ENCODE measurements at regions not wholly inside any gene's neighbourhood (a gene's known extent, or its start where the extent isn't known, plus 50 kb on each side); places are given as distances from the start of the nearest gene placed in this dataset.

- DNase-seq, result no peak
- H3K27me3 ChIP-seq (ENCODE audit: control insufficient read depth in 3 of 3, insufficient read depth in 3 of 3, low read length in 2 of 3), result no peaks in the 10 kb centered on the region
- H3K36me3 ChIP-seq (ENCODE audit: control insufficient read depth in 4 of 4, insufficient read depth in 4 of 4, low read length in 4 of 4), result no peaks in the 10 kb centered on the region
- no peak overlapping the region for H3K4me3 ChIP-seq
- H3K9ac ChIP-seq (ENCODE audit: insufficient read depth in 1 of 2, low read length in 2 of 2), result no peak overlapping the region
- H3K9me3 ChIP-seq (ENCODE audit: control insufficient read depth in 4 of 4, insufficient read depth in 3 of 4, low read length in 3 of 4), result peaks cover 0 to 6% (median 0%) of the 10 kb centered on the region in 4 donors
- TF ChIP-seq CTCF (IDR thresholded peaks at IDR 0.05; ENCODE audit: control extremely low read depth, extremely low read depth), result no peak
- H3K27ac ChIP-seq (ENCODE audit: low read depth in 1 of 2, low read length in 1 of 2), result no peak overlapping the region
- no peaks in the 10 kb centered on the region for H3K4me1 ChIP-seq (ENCODE audit: control insufficient read depth in 5 of 5, insufficient read depth in 5 of 5, low read length in 5 of 5)
- no peak for ATAC-seq (ENCODE audit: insufficient read depth, low FRiP score)
- WGBS, 2 donors, result 94 to 95% methylated on average over 6 of the region's 6 CpGs
Observed at GRCh38 chr14:98598576-98598975, 673.4 kb downstream of the BCL11B start.

DNA sequence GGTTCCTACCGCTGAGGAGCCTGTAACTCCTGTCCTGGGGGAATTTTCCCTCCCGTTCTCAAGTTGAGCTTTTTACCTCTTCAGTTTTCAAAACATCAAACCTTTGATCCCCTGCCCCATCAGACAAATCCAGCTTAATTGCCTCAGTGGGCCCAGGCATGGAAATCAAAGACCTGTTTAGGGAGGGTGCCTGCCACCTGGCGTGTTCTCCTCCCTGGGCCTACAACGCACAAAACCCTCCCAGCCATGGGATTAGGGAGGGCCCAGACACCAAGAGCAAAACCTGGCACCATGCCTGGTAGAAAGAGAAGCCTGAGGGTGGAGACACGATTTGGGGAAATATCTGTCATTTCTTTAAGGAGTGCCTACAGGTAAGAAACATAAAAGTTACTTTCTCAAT, 672.9 kb downstream of the BCL11B start:
- ATAC-seq (ENCODE audit: insufficient read depth, low FRiP score) (no peak), DNase-seq (no peak)
- Histone ChIP-seq H3K36me3 (ENCODE audit: control insufficient read depth in 4 of 4, insufficient read depth in 4 of 4, low read length in 4 of 4) (no peaks in the 10 kb centered on the region), H3K4me1 (ENCODE audit: control insufficient read depth in 5 of 5, insufficient read depth in 5 of 5, low read length in 5 of 5) (no peaks in the 10 kb centered on the region), H3K4me3 (no peak overlapping the region), H3K27ac (ENCODE audit: low read depth in 1 of 2, low read length in 1 of 2) (no peak overlapping the region), H3K9ac (ENCODE audit: insufficient read depth in 1 of 2, low read length in 2 of 2) (no peak overlapping the region), H3K27me3 (ENCODE audit: control insufficient read depth in 3 of 3, insufficient read depth in 3 of 3, low read length in 2 of 3) (no peaks in the 10 kb centered on the region), H3K9me3 (ENCODE audit: control insufficient read depth in 4 of 4, insufficient read depth in 3 of 4, low read length in 3 of 4) (peaks cover 0 to 6% (median 0%) of the 10 kb centered on the region in 4 donors)
- 52 to 79% methylated on average over 5 of the region's 5 CpGs for WGBS, 2 donors
- no peak for TF ChIP-seq CTCF (IDR thresholded peaks at IDR 0.05; ENCODE audit: control extremely low read depth, extremely low read depth)

GRCh38 chr14:98602983-98603382, 669.0 kb downstream of the BCL11B start:
- no peak for TF ChIP-seq CTCF (IDR thresholded peaks at IDR 0.05; ENCODE audit: control extremely low read depth, extremely low read depth)
- H3K4me1 ChIP-seq (ENCODE audit: control insufficient read depth in 5 of 5, insufficient read depth in 5 of 5, low read length in 5 of 5), result no peaks in the 10 kb centered on the region
- H3K27me3 ChIP-seq (ENCODE audit: control insufficient read depth in 3 of 3, insufficient read depth in 3 of 3, low read length in 2 of 3), result no peaks in the 10 kb centered on the region
- no peaks in the 10 kb centered on the region for H3K36me3 ChIP-seq (ENCODE audit: control insufficient read depth in 4 of 4, insufficient read depth in 4 of 4, low read length in 4 of 4)
- ATAC-seq (ENCODE audit: insufficient read depth, low FRiP score) (no peak), DNase-seq (no peak)
- no peak overlapping the region for H3K4me3 ChIP-seq
- H3K27ac ChIP-seq (ENCODE audit: low read depth in 1 of 2, low read length in 1 of 2), result no peak overlapping the region
- peaks cover 0 to 2% (median 0%) of the 10 kb centered on the region in 4 donors for H3K9me3 ChIP-seq (ENCODE audit: control insufficient read depth in 4 of 4, insufficient read depth in 3 of 4, low read length in 3 of 4)
- H3K9ac ChIP-seq (ENCODE audit: insufficient read depth in 1 of 2, low read length in 2 of 2), result no peak overlapping the region
- 54 to 55% methylated on average over 7 of the region's 7 CpGs for WGBS, 2 donors

DNA sequence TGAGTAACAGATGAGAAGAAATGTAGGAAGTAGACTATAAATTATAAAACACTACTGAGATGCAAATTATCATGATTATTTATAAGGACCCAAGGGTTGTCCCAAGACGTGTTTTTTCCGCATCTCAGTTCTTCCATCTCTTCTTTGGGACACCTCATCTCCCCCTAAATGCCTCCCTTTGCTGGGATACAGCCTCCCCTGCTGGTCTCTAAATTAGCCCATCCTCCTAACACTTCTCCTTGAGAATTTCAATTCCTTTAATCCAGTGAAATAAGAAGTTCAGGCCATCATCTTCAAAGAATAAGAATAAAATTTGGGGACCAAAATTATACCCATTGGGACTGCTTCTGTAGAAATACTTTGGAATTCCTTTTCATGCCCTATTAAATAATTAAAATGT, 667.0 kb downstream of the BCL11B start:
- TF ChIP-seq CTCF (IDR thresholded peaks at IDR 0.05; ENCODE audit: control extremely low read depth, extremely low read depth), result no peak
- Histone ChIP-seq H3K27me3 (ENCODE audit: control insufficient read depth in 3 of 3, insufficient read depth in 3 of 3, low read length in 2 of 3) (no peaks in the 10 kb centered on the region), H3K9ac (ENCODE audit: insufficient read depth in 1 of 2, low read length in 2 of 2) (no peak overlapping the region), H3K9me3 (ENCODE audit: control insufficient read depth in 4 of 4, insufficient read depth in 3 of 4, low read length in 3 of 4) (no peaks in the 10 kb centered on the region), H3K36me3 (ENCODE audit: control insufficient read depth in 4 of 4, insufficient read depth in 4 of 4, low read length in 4 of 4) (no peaks in the 10 kb centered on the region), H3K4me3 (no peak overlapping the region), H3K4me1 (ENCODE audit: control insufficient read depth in 5 of 5, insufficient read depth in 5 of 5, low read length in 5 of 5) (no peaks in the 10 kb centered on the region), H3K27ac (ENCODE audit: low read depth in 1 of 2, low read length in 1 of 2) (no peak overlapping the region)
- WGBS, 2 donors, result 79 to 81% methylated on average over 2 of the region's 2 CpGs
- ATAC-seq (ENCODE audit: insufficient read depth, low FRiP score), result no peak
- DNase-seq, result no peak

Measured in lung (tissue), 11 donors.